Memory B cell (primary cell): ENCODE measurements at regions not wholly inside any gene's neighbourhood (a gene's known extent, or its start where the extent isn't known, plus 50 kb on each side); places are given as distances from the start of the nearest gene placed in this dataset.

Experiments
- ATAC-seq: fragments of 150-1000 bp; cut with Tn5 transposase; 2 replicates; pipeline ENCODE4 v1.10.0; 2021; ENCODE audit warnings: low read depth, mild to moderate bottlenecking, moderate library complexity
- DNase-seq, 2 donors: peaks; one replicate each; pipeline ENCODE4 v3.0.0; 2022; ENCODE audit warnings: low spot score in 2 of 2
- H3K27ac Mint-ChIP-seq: one replicate; pipeline ENCODE4 v1.8.0; 2022; ENCODE audit warnings: mild to moderate bottlenecking, moderate library complexity, mixed read lengths
- H3K27me3 Mint-ChIP-seq: one replicate; pipeline ENCODE4 v1.8.0; 2022; ENCODE audit warnings: mixed read lengths
- H3K36me3 Mint-ChIP-seq: one replicate; pipeline ENCODE4 v1.8.0; 2022; ENCODE audit warnings: mild to moderate bottlenecking, mixed read lengths
- H3K4me1 Mint-ChIP-seq: one replicate; pipeline ENCODE4 v1.8.0; 2022; ENCODE audit warnings: mixed read lengths
- H3K4me3 Mint-ChIP-seq: one replicate; pipeline ENCODE4 v1.8.0; 2022; ENCODE audit warnings: mild to moderate bottlenecking, moderate library complexity, mixed read lengths
- H3K9me3 Mint-ChIP-seq: one replicate; pipeline ENCODE4 v1.8.0; 2022; ENCODE audit warnings: mixed read lengths

DNA sequence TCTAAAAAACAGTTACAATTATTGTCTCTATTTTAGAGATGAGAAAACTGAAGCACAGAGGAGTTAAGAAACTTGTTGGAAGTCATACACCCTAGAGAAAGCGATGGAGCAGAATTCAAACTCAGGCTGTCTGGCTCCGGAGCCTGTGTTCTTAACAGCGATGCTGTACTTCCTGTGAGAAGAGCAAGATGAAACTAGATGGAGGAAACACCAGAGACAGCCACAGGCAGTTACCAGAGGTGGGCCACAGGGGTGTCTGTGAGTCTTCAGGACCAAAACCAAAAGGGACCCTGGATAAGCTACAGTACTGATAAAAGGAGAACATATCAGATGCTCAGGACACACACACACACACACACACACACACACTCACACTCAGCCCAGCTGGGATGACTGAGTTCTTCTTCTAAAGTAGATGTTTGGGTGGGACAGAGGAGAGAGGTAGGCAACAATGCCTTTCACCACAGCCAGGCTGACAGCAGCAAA lies 289.2 kb downstream of the FZD1 start:
- ATAC-seq (peak; percentile 41), DNase-seq (no peak)
- no peaks in the 10 kb centered on the region for H3K9me3 Mint-ChIP-seq
- no peaks in the 10 kb centered on the region for H3K4me1 Mint-ChIP-seq
- peaks cover 3% of the 10 kb centered on the region for H3K27me3 Mint-ChIP-seq
- no peaks in the 10 kb centered on the region for H3K36me3 Mint-ChIP-seq
- H3K27ac Mint-ChIP-seq = no peak overlapping the region
- H3K4me3 Mint-ChIP-seq = no peak overlapping the region

- no peak for DNase-seq
- H3K27me3 Mint-ChIP-seq = peaks cover under 1% of the 10 kb centered on the region
- H3K36me3 Mint-ChIP-seq = no peaks in the 10 kb centered on the region
- no peak overlapping the region for H3K27ac Mint-ChIP-seq
- no peak for ATAC-seq
- no peak overlapping the region for H3K4me3 Mint-ChIP-seq
- no peaks in the 10 kb centered on the region for H3K4me1 Mint-ChIP-seq
- H3K9me3 Mint-ChIP-seq = no peaks in the 10 kb centered on the region
These were observed 290.6 kb downstream of the FZD1 start for GRCh38 chr7:91554883-91555282.

- ATAC-seq (no peak), DNase-seq (no peak)
- H3K27ac Mint-ChIP-seq = no peak overlapping the region
- peaks cover 5% of the 10 kb centered on the region for H3K27me3 Mint-ChIP-seq
- no peaks in the 10 kb centered on the region for H3K36me3 Mint-ChIP-seq
- no peaks in the 10 kb centered on the region for H3K9me3 Mint-ChIP-seq
- H3K4me3 Mint-ChIP-seq = no peak overlapping the region
- no peaks in the 10 kb centered on the region for H3K4me1 Mint-ChIP-seq
These were observed 292.0 kb downstream of the FZD1 start for GRCh38 chr7:91556239-91556638.

DNA sequence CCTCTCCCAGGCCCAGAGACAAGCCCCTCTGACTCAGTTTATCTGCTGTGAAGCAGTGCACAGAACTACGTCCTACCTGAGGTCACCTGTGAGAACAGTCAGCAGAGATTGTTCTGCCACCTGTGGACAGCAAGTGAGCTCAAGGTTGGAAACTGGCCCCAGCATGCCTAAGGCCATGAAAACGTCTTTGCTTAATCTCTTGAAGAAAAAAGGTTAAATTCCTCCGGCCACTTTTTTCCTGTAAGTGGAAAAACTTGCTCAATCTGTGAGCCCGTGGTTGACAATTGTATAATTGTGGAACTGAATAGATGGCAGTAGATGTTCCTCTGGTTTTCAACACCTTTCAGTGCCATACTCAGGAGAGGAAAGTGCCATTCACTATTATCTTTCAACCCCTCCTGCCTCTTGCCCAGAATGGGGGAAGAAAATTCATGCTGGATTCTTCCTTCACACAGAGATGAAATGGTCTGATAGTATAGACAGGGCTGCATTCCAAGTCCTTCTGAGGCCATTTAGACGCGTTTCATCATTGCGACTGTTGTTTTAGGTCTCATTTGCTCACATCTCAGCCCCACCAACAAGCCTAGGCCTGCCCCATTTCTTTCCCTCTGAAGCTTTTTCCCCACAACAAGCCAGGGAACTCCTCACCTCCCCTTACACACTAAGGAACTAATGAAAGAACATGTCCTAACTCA lies 292.9 kb downstream of the FZD1 start:
- ATAC-seq (no peak), DNase-seq (no peak)
- no peak overlapping the region for H3K27ac Mint-ChIP-seq
- H3K36me3 Mint-ChIP-seq = no peaks in the 10 kb centered on the region
- H3K4me3 Mint-ChIP-seq = no peak overlapping the region
- H3K27me3 Mint-ChIP-seq = peaks cover 5% of the 10 kb centered on the region
- no peaks in the 10 kb centered on the region for H3K9me3 Mint-ChIP-seq
- no peaks in the 10 kb centered on the region for H3K4me1 Mint-ChIP-seq

- DNase-seq (no peak), ATAC-seq (no peak)
- H3K27ac Mint-ChIP-seq = no peak overlapping the region
- no peaks in the 10 kb centered on the region for H3K4me1 Mint-ChIP-seq
- H3K9me3 Mint-ChIP-seq = no peaks in the 10 kb centered on the region
- no peak overlapping the region for H3K4me3 Mint-ChIP-seq
- peaks cover 5% of the 10 kb centered on the region for H3K27me3 Mint-ChIP-seq
- H3K36me3 Mint-ChIP-seq = no peaks in the 10 kb centered on the region
These were observed 293.7 kb downstream of the FZD1 start for GRCh38 chr7:91557789-91558404.

DNA sequence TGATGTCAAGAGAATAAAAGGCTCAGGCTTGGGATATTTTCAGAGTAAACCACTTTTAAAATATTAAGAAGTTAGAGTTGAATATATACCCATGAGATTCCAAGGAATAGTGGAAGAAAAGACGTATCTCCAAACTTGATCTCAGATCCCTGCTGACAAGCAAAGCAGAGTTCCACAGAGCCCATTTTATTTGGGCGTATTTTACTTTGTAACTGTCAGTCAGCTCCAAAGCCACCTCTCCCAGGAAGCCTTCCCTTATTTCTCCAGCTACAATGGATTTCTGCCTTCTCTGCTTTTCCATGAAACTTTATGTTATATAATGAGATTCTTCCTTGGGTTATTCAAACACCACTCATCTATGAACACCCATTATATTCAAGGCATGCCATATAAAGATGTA lies 295.7 kb downstream of the FZD1 start:
- H3K4me1 Mint-ChIP-seq = no peaks in the 10 kb centered on the region
- H3K27ac Mint-ChIP-seq = no peak overlapping the region
- peaks cover 5% of the 10 kb centered on the region for H3K27me3 Mint-ChIP-seq
- DNase-seq (no peak), ATAC-seq (no peak)
- no peaks in the 10 kb centered on the region for H3K36me3 Mint-ChIP-seq
- no peaks in the 10 kb centered on the region for H3K9me3 Mint-ChIP-seq
- no peak overlapping the region for H3K4me3 Mint-ChIP-seq

DNA sequence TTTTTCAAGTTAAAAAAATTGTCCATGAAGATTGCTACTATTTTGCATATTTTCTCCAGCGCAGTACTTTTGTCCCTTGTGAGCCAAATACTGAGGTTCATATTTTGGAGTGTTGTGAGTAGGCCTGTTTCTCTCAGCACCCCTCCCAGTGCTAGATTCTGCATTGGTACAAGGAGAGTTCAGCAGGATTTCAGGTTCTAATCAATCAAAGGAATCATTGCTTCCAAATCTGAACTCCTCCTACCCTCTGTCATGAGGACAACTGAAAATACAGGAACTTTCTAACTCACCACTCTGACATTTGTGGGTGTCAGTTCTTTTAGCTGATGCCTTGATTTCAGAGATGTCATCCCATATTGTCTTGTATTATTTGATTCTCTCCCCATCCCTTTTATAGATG lies 299.9 kb downstream of the FZD1 start:
- Mint-ChIP-seq H3K9me3 (no peaks in the 10 kb centered on the region), H3K4me1 (no peaks in the 10 kb centered on the region), H3K27me3 (peaks cover 9% of the 10 kb centered on the region), H3K36me3 (no peaks in the 10 kb centered on the region), H3K27ac (no peak overlapping the region), H3K4me3 (no peak overlapping the region)
- DNase-seq (no peak), ATAC-seq (no peak)

DNA sequence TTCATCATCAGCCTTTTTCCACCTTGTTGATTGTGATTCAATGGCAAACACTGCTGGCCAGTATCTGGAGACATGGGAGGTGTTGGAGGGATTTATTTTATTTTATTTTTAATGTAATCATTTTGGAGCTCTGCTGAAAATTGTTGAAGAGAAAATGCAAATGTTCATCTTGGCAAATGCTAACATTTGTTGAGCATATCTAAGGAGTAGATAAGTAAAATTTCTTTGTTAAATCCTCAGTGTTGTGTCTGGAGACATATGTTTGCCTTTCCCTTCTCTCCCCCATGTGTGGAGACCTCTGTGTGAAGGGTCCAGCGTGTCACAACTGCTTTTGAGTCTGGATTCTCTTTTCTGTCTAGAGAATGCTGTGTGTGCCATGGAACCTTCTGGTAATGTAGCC lies 300.3 kb downstream of the FZD1 start:
- Mint-ChIP-seq H3K27me3 (peaks cover 10% of the 10 kb centered on the region), H3K9me3 (no peaks in the 10 kb centered on the region), H3K4me1 (no peaks in the 10 kb centered on the region), H3K4me3 (no peak overlapping the region), H3K36me3 (no peaks in the 10 kb centered on the region), H3K27ac (no peak overlapping the region)
- ATAC-seq (no peak), DNase-seq (no peak)

DNA sequence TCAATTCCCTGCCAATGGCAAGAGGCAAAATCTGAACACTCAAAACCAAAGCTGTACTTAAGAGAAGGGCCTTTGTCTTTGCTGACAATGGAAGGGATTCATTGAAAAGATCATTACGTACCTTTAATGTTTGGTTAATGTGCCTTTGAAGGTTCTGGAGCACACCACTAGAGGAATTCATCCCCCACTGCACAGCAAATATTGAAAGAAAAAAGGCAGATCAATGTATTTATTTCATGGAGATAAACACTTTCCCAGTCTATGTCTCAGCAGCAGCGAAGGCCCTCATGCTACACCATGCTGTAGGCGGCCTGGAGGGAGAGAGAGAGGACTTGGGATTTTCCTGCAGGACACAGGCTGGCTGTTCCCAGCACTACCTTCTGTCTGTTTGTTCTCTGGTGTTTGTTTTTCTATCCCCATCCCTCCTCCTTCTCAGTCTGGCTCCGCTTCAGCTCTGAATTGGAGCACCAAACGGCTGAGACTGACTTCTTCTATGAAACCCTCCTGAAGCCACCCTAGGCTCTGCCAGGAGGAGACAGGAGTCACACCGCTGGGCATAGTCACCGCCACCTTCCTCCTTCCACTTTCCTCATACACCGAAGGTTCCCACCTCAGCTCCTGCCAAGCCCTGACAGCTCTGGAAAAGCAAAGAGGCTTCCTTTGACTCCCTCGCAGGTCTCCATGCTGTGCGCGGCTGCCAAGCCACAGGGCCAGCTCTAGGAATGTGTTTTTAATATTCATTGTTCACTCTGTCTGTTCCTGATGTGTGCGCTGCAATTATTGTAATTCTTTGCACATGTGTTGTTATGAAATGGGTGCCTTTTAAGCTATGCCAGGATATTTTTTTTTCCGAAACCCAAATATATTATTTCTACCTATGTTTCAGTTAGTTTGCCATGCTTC lies 301.5 kb downstream of the FZD1 start:
- Mint-ChIP-seq H3K36me3 (no peaks in the 10 kb centered on the region), H3K4me3 (no peak overlapping the region), H3K9me3 (no peaks in the 10 kb centered on the region), H3K27me3 (peaks cover 8% of the 10 kb centered on the region), H3K4me1 (no peaks in the 10 kb centered on the region), H3K27ac (no peak overlapping the region)
- DNase-seq (no peak), ATAC-seq (no peak)

GRCh38 chr7:91566402-91566732 lies 302.1 kb downstream of the FZD1 start:
- no peaks in the 10 kb centered on the region for H3K4me1 Mint-ChIP-seq
- ATAC-seq = no peak
- no peak overlapping the region for H3K27ac Mint-ChIP-seq
- H3K9me3 Mint-ChIP-seq = no peaks in the 10 kb centered on the region
- H3K27me3 Mint-ChIP-seq = peaks cover 7% of the 10 kb centered on the region
- H3K4me3 Mint-ChIP-seq = no peak overlapping the region
- no peaks in the 10 kb centered on the region for H3K36me3 Mint-ChIP-seq
- no peak for DNase-seq

GRCh38 chr7:91567081-91568012 lies 303.1 kb downstream of the FZD1 start:
- Mint-ChIP-seq H3K27me3 (peaks cover 7% of the 10 kb centered on the region), H3K27ac (no peak overlapping the region), H3K9me3 (no peaks in the 10 kb centered on the region), H3K4me1 (no peaks in the 10 kb centered on the region), H3K4me3 (no peak overlapping the region), H3K36me3 (no peaks in the 10 kb centered on the region)
- DNase-seq (no peak), ATAC-seq (no peak)

GRCh38 chr7:91568138-91568537 lies 303.9 kb downstream of the FZD1 start:
- Mint-ChIP-seq H3K27ac (no peak overlapping the region), H3K9me3 (no peaks in the 10 kb centered on the region), H3K36me3 (no peaks in the 10 kb centered on the region), H3K4me3 (no peak overlapping the region), H3K4me1 (no peaks in the 10 kb centered on the region), H3K27me3 (peaks cover 7% of the 10 kb centered on the region)
- DNase-seq (no peak), ATAC-seq (no peak)

DNA sequence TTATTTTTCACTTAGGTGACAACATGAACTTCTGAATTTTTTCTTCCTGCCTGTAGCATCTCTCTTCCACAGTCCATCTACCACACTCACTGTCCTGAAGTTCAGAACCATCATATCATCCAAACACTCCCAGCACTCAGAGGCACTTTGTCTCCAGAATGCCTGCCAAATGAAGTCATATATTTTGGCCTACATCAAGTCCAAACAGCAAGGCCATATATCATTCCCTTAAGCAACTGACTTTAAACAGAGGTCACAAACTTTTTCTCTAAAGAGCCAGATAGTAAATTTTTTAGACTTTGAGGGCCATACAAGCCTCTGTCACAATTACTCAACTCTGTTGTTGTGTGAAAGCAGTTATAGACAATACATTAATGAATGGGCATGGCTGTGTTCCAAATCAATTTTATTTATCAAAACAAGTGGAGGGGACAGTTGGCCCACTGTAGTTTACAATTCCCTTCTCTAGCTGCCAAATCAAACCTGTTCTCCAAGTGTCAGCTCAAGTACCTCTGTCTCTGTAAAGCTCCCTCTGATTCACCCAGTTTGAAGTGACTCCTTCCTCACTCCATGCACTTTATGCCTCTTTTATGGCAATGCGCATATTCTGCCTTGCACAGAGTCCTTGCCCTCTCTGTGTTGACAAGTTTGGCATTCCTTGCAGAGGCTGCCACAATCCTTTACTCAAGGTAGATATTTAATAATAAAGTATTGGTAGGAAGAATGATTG lies 305.7 kb downstream of the FZD1 start:
- H3K36me3 Mint-ChIP-seq = no peaks in the 10 kb centered on the region
- no peak overlapping the region for H3K27ac Mint-ChIP-seq
- no peak for ATAC-seq
- H3K9me3 Mint-ChIP-seq = no peaks in the 10 kb centered on the region
- H3K4me1 Mint-ChIP-seq = no peaks in the 10 kb centered on the region
- H3K4me3 Mint-ChIP-seq = no peak overlapping the region
- no peak for DNase-seq
- H3K27me3 Mint-ChIP-seq = peaks cover 7% of the 10 kb centered on the region
